ENCODE measurements at regions not wholly inside any gene's neighbourhood (a gene's known extent, or its start where the extent isn't known, plus 50 kb on each side); places are given as distances from the start of the nearest gene placed in this dataset.

DNA sequence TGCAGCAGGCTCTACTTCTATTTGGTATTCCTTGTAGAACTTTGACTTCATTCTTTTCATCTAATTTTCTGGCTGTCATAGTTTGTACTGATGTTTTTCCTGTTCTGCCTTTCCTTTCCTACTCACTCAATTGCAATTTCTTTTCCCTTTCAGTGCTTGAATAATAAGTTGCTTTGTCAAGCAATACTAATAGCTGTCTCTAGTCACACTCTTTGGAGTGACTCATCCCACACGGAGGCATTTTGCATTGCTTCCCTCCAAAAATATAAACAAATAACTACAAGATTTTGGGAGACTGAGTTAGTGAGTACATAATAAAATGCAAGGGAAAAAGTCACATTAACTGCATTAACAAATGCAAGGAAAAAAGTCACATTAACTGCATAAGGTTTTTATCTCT lies 465.9 kb downstream of the CDH9 start:
- intact Hi-C loops (cut with micrococcal nuclease; ENCODE audit: unreplicated experiment) = no loop called here
- H3K27ac ChIP-seq (ENCODE audit: low read length) = peak overlapping the region; percentile 39; the same call in 1 of the 2 replicates
- CTCF ChIA-PET = interaction anchor here (0.6 kb wide), 1 partner anchor 1038 kb away, joined by 4 read pairs; no protein-coding TSS in a partner anchor
- H3K36me3 ChIP-seq (ENCODE audit: control insufficient read depth, insufficient read depth, low read length) = no peaks in the 10 kb centered on the region
- DNase-seq (ENCODE audit: low read depth, low spot score) (no peak), ATAC-seq (no peak; the same call in 1 of the 2 replicates)
- no peaks in the 10 kb centered on the region for H3K9me3 ChIP-seq (ENCODE audit: control insufficient read depth, insufficient read depth, low read depth, low read length)
- POLR2A ChIA-PET = no interaction called here
- in situ Hi-C loops (cut with HindIII; ENCODE audit: low pct_unique_long_range_greater_than_20kb, low sequenced_read_pairs) = no loop called here
- H3K27me3 ChIP-seq (ENCODE audit: control insufficient read depth, insufficient read depth, low read length) = no peaks in the 10 kb centered on the region
- H3K4me1 ChIP-seq (ENCODE audit: control insufficient read depth, insufficient read depth, low read length) = peaks cover 6% of the 10 kb centered on the region
- BruUV-seq (replicated peaks) = no TSS peak
- TF ChIP-seq, protein P1, sequence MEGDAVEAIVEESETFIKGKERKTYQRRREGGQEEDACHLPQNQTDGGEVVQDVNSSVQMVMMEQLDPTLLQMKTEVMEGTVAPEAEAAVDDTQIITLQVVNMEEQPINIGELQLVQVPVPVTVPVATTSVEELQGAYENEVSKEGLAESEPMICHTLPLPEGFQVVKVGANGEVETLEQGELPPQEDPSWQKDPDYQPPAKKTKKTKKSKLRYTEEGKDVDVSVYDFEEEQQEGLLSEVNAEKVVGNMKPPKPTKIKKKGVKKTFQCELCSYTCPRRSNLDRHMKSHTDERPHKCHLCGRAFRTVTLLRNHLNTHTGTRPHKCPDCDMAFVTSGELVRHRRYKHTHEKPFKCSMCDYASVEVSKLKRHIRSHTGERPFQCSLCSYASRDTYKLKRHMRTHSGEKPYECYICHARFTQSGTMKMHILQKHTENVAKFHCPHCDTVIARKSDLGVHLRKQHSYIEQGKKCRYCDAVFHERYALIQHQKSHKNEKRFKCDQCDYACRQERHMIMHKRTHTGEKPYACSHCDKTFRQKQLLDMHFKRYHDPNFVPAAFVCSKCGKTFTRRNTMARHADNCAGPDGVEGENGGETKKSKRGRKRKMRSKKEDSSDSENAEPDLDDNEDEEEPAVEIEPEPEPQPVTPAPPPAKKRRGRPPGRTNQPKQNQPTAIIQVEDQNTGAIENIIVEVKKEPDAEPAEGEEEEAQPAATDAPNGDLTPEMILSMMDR (IDR thresholded peaks at IDR 0.05) = no peak
- TF ChIP-seq, protein P2, sequence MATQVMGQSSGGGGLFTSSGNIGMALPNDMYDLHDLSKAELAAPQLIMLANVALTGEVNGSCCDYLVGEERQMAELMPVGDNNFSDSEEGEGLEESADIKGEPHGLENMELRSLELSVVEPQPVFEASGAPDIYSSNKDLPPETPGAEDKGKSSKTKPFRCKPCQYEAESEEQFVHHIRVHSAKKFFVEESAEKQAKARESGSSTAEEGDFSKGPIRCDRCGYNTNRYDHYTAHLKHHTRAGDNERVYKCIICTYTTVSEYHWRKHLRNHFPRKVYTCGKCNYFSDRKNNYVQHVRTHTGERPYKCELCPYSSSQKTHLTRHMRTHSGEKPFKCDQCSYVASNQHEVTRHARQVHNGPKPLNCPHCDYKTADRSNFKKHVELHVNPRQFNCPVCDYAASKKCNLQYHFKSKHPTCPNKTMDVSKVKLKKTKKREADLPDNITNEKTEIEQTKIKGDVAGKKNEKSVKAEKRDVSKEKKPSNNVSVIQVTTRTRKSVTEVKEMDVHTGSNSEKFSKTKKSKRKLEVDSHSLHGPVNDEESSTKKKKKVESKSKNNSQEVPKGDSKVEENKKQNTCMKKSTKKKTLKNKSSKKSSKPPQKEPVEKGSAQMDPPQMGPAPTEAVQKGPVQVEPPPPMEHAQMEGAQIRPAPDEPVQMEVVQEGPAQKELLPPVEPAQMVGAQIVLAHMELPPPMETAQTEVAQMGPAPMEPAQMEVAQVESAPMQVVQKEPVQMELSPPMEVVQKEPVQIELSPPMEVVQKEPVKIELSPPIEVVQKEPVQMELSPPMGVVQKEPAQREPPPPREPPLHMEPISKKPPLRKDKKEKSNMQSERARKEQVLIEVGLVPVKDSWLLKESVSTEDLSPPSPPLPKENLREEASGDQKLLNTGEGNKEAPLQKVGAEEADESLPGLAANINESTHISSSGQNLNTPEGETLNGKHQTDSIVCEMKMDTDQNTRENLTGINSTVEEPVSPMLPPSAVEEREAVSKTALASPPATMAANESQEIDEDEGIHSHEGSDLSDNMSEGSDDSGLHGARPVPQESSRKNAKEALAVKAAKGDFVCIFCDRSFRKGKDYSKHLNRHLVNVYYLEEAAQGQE (IDR thresholded peaks at IDR 0.05; ENCODE audit: insufficient read depth in 1 of 2, low read depth in 2 of 2, low read length in 1 of 2) = no peak
- TF ChIP-seq POLR2AphosphoS5 (IDR thresholded peaks at IDR 0.05; ENCODE audit: low read depth, low read length) (no peak), SIN3A (IDR thresholded peaks at IDR 0.05; ENCODE audit: borderline replicate concordance, insufficient read depth, low read depth, low read length) (no peak), TCF7L2 (IDR thresholded peaks at IDR 0.05; ENCODE audit: low read depth, low read length) (no peak)
- no peak overlapping the region for H3K4me3 ChIP-seq (ENCODE audit: low read depth in 2 of 2, low read length in 2 of 2)

DNA sequence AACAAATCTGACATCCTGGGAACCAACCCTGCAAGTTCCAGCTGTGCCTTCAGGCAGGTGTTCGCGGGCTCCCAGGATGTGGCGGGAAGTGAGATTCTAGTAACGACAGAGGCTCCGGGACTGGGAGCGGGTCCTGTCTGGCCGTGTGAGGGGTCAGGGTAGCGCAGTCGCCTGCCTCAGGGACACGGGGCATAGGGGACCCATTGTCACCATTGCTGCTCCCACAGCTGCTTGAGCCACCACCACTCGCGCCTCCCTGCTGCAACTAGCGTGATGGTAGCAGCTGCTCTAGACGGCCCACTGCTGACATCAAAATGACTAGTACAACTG lies 468.5 kb downstream of the CDH9 start:
- BruUV-seq (replicated peaks) = no TSS peak
- Histone ChIP-seq H3K4me1 (ENCODE audit: control insufficient read depth, insufficient read depth, low read length) (peaks cover 6% of the 10 kb centered on the region), H3K4me3 (ENCODE audit: low read depth in 2 of 2, low read length in 2 of 2) (no peak overlapping the region), H3K27me3 (ENCODE audit: control insufficient read depth, insufficient read depth, low read length) (no peaks in the 10 kb centered on the region), H3K27ac (ENCODE audit: low read length) (no peak overlapping the region), H3K9me3 (ENCODE audit: control insufficient read depth, insufficient read depth, low read depth, low read length) (no peaks in the 10 kb centered on the region), H3K36me3 (ENCODE audit: control insufficient read depth, insufficient read depth, low read length) (no peaks in the 10 kb centered on the region)
- CTCF ChIA-PET = no interaction called here
- TF ChIP-seq SIN3A (IDR thresholded peaks at IDR 0.05; ENCODE audit: borderline replicate concordance, insufficient read depth, low read depth, low read length) (no peak), TCF7L2 (IDR thresholded peaks at IDR 0.05; ENCODE audit: low read depth, low read length) (no peak), POLR2AphosphoS5 (IDR thresholded peaks at IDR 0.05; ENCODE audit: low read depth, low read length) (no peak)
- TF ChIP-seq, protein P2 (IDR thresholded peaks at IDR 0.05; ENCODE audit: insufficient read depth in 1 of 2, low read depth in 2 of 2, low read length in 1 of 2) = no peak
- TF ChIP-seq, protein P1 (IDR thresholded peaks at IDR 0.05) = no peak
- intact Hi-C loops (cut with micrococcal nuclease; ENCODE audit: unreplicated experiment) = no loop called here
- POLR2A ChIA-PET = no interaction called here
- DNase-seq (ENCODE audit: low read depth, low spot score) (no peak), ATAC-seq (no peak)
- in situ Hi-C loops (cut with HindIII; ENCODE audit: low pct_unique_long_range_greater_than_20kb, low sequenced_read_pairs) = no loop called here
